Stimulated activated naive CD4-positive, alpha-beta T cell (primary cell): ENCODE measurements at regions not wholly inside any gene's neighbourhood (a gene's known extent, or its start where the extent isn't known, plus 50 kb on each side); places are given as distances from the start of the nearest gene placed in this dataset.

Experiments
- DNase-seq, 6 experiments: peaks; one replicate each; lab custom pipeline; 2025; lab: John Stamatoyannopoulos, UW

DNA sequence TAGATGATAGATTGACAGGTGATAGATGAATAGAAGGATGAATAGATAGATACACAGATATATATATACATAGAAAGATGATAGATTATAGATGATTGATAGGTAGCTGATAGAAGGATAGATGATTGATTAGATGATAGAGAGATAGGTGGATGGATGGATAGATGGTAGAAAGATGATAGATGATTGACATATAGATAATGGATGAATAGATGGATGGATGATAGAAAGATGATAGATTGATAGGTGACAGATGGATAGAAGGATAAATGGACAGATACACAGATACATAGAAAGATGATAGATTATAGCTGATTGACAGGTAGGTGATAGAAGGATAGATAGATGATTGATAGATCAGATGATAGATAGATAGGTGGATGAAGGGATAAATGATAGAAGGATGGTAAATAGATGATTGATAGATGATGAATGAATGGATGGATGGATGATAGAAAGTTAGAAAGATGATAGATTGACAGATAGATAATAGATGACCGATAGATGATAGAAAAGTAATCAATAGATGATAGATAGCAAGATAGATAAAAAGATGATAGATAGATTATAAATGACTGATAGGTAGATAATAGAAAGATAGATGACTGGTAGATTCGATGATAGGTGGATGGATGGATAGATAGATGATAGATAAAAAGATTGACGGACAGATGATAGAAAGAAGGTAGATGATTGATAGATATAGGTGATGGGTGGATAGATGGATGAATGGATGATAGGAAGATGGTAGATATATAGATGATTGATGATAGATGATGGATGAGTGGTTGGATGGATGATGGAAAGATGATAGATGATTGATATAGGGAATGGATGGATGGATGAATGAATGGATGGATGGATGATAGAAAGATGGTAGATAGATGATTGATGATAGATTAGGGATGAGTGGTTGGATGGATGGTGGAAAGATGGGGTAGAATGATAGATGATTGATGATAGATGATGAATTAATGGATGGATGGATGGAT is 80.4 kb downstream of the MICALL2 start:
- DNase-seq, result no peak

DNA sequence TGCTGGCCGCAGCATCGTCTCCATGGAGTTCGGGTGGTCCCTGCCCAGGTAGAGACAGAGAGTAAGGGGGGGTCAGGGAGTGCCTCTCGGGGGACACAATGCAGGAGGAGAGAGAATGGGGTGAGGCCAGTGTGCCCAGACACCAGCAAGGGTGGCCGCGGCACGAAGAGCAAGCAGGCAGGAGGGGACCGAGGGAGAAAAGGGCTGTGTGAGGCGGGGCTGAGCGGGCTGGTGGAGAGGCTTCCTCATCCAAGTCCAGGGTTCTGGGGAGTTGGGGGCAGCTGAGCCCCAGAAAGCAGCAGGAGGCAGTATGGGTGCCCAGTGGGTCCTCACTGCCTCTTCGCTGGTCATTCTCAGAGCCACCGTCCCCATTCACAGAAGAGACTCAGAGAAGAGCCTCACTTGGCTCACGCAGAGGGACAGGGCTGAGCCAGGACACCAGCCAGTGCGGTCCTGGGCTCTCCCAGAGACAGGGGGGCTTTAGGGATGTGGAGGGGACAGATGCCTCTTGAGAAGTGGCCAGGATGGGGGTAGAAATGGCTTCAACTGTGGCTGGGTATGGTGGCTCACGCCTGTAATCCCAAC is 78.9 kb downstream of the MICALL2 start:
- no peak for DNase-seq

DNA sequence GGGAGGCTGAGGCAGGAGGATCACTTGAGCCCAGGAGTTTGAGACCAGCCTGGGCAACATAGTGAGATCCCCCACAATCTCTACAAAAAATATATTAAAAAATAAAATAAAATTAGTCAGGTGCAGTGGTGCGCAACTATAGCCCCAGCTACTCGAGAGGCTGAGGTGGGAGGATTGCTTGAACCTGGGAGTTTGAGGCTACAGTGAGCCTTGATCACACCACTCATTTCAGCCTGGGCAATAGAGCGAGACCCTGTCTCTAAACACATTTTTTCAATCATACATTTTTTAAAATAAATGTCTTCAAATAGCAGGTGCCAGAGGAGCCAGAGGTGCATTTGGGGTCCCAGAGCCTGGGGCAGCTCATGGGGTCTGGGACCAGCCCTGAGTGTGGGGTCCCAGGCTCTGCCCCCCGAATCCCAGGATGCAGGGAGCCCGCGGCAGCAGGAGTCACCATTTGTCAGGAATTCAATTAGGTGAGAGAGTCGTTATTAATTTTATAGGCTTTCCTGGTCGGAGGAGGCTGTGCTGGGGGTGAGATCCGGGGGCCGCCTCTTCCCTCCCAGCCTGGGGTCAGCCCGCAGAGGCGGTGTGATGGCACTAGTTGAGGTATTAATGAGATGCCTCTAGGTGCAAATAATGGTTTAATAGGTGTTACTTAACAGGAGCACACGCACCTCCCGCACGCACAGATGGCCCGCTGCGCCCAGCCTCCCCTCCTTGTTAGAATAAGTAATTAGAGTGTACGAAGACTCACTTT is 78.3 kb downstream of the MICALL2 start:
- DNase-seq, result no peak

DNA sequence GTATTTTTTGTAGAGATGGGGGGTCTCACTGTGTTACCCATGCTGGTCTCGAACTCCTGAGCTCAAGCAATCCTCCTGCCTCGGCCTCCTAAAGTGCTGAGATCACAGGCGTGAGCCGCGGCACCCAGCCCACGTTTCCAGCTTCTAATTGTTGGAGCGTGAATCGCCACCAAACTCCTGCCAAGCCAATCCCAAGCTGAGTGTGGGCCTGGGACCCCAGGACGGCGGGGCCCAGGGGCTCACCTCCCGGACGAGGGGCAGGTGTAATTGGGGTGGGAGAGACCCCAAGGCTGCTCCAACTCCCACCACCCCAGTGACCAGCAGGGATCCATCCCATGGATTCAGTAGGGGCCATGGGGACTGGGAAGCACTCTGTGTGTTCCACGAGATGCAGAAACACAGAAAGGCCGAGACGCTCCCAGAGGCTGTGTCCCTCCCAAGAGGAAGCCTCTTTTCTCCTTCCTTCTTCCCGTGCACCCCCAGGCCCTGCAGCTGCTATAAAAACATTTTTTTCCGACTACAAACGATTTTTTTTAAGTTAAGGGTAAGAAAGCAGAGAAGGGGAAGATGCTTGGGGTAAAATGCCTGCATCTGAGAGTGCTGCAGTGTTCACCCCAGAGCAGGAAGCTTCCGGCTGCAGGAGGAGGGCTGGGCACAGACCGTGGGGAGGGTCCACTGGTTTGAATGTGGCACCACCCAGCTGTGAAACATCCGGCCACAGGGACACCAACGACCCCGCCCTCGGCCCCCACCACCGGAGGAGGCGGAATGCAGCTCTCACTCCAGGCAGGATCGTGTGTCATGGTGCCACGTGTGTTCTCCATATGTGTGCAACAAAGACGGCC is 76.5 kb downstream of the MICALL2 start:
- DNase-seq, result no peak

DNA sequence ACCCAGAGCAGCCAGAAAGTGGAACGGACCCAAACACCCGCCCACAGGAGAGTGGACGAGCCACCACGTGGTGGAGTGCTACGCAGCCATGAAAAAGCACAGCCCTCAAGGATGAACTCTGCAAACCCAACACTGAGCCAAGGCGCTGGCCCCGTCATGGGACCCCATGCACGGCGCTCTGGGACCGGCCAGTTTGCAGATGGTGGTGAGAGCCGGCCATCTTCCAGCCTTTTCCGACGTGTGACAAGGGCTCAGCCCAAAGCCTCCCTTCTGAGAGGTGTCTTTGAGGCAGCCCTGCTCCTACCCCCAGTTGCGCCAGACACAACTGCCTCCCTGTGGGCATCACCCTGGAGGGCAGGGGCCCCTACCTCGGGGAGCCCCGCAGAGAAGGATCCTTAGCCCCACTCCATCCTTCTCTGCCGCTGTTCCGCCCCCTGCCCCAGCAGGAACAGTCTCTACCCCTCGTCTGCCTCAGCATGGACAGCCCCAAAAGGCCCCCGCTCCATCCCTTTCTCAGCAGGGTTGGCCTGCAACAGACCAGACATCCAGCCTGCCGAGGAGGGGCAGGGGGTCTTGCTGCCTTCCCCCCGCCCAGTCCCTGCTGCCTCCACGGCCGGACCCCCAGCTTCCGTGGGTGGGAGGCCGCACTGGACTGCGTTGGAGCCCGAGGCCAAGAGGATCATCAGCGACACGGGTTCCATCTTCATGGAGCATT is 75.7 kb downstream of the MICALL2 start:
- no peak for DNase-seq

DNA sequence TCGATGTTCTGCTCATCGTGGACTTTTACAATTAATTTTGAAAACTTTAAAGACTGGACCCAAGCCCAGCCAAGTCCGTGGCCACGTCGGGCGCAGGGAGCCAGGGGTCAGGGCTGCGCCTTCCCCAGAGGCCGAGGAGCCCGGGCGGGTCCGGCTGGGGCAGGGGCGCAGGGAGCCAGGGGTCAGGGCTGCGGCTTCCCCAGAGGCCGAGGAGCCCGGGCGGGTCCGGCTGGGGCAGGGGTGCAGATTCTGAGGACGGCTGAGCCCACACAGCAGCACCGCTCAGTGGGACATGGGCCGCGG is 75.2 kb downstream of the MICALL2 start:
- DNase-seq, result no peak
